GM13977 (cell line): ENCODE measurements at regions not wholly inside any gene's neighbourhood (a gene's known extent, or its start where the extent isn't known, plus 50 kb on each side); places are given as distances from the start of the nearest gene placed in this dataset.

Experiments
- DNase-seq: peaks from one replicate; pipeline ENCODE4 v3.0.0; 2012; ENCODE audit warnings: low spot score
- in situ Hi-C: fragments of 300-500 bp; cut with MboI; formaldehyde crosslinking; loops from one replicate; pipeline ENCODE4 v1.12.0; 2022; ENCODE audit warnings: low sequenced_read_pairs, low pct_unique_long_range_greater_than_20kb, mixed read lengths, inconsistent platforms; ENCODE audit not compliant: unreplicated experiment
- TF ChIP-seq, protein P1 (sequence below): IDR thresholded peaks from 2 replicates; pipeline ENCODE4 v1.5.1; 2012; ENCODE audit warnings: mild to moderate bottlenecking, control low read depth; ENCODE audit not compliant: insufficient read depth; ENCODE audit errors: extremely low read depth, missing control alignments

DNA sequence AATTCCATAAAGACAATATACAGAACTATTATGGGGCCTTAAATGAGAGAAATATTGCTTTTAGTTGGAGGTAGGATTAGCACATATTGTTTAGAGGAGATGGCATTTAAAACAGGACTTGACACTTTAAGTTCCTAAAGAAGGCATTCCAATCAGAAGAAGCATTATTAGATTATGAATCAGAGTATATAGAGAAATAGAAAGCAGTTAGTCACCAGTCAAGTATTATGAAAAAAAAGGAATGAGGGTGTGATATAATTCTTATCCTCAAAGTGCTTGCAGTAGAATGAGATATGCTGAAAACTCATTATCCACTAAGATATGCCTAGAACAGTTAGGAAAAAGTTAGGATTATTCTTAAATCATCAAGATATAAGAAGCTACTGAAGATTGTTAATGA is 456.2 kb downstream of the ZNF385D start:
- no peak for DNase-seq
- in situ Hi-C loops = no loop called here
- TF ChIP-seq, protein P1, sequence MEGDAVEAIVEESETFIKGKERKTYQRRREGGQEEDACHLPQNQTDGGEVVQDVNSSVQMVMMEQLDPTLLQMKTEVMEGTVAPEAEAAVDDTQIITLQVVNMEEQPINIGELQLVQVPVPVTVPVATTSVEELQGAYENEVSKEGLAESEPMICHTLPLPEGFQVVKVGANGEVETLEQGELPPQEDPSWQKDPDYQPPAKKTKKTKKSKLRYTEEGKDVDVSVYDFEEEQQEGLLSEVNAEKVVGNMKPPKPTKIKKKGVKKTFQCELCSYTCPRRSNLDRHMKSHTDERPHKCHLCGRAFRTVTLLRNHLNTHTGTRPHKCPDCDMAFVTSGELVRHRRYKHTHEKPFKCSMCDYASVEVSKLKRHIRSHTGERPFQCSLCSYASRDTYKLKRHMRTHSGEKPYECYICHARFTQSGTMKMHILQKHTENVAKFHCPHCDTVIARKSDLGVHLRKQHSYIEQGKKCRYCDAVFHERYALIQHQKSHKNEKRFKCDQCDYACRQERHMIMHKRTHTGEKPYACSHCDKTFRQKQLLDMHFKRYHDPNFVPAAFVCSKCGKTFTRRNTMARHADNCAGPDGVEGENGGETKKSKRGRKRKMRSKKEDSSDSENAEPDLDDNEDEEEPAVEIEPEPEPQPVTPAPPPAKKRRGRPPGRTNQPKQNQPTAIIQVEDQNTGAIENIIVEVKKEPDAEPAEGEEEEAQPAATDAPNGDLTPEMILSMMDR = no peak

DNA sequence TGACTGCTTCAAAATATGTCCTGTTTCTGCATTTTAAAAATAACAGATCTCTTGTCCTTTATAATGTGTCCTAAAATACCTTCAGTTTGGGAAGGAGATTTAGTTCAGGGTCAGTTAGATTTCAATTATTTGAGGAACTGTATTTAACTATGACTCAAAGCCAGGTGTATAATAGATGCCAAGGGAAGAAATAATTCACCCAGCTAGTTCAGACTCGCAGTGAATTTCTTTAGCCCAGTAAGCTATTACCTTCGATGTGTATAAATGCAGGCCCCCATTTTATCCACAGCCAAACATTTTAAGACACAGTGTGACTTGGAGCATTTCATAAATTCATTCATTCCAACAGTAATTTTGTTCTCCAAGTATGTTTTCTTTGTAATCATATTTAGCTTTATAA is 458.0 kb downstream of the ZNF385D start:
- in situ Hi-C loops = no loop called here
- no peak for DNase-seq
- TF ChIP-seq, protein P1 = no peak

DNA sequence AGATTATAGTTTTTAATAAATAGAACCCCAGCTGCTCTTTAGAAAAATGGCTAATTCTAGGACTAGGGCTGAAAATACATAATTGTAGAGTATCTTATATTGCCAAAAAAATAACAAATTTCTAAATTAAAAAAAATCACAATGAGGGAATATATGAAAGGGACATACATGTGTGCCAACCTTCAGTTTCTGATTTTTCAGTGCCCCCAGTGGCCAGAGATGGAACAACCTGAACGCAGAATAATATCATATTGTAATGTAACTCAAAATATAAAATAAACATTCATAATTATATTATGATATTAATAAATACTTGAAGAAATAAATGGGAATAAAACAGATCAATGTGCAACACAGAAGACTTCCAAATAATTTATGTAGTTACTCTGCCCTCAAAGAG is 460.5 kb downstream of the ZNF385D start:
- TF ChIP-seq, protein P1 = peak; percentile 44
- no peak for DNase-seq
- in situ Hi-C loops = no loop called here

DNA sequence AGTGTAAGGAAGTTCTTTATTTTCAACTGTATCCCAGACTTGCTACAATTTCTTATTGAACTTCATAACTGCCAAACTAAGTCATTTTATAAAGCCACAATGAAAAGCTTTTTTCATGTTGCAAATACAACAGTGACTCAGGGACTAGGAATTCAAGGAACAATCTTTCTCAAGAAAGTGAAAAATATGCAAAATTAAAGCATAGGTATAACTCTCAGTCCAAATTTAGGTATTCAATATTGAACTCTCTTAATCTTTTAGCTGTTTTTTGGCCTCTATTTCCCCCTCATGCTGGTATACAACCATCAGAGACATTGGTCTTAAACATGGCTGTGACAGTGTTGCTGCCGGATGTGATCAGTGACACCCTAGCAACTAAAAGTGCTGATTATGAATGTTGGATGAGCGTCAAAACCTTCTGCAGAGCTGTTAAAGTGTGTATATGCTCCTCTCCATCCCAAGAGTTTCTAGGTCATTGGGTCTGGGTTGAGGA is 476.9 kb downstream of the ZNF385D start:
- DNase-seq = no peak
- TF ChIP-seq, protein P1 = no peak
- in situ Hi-C loops = no loop called here

DNA sequence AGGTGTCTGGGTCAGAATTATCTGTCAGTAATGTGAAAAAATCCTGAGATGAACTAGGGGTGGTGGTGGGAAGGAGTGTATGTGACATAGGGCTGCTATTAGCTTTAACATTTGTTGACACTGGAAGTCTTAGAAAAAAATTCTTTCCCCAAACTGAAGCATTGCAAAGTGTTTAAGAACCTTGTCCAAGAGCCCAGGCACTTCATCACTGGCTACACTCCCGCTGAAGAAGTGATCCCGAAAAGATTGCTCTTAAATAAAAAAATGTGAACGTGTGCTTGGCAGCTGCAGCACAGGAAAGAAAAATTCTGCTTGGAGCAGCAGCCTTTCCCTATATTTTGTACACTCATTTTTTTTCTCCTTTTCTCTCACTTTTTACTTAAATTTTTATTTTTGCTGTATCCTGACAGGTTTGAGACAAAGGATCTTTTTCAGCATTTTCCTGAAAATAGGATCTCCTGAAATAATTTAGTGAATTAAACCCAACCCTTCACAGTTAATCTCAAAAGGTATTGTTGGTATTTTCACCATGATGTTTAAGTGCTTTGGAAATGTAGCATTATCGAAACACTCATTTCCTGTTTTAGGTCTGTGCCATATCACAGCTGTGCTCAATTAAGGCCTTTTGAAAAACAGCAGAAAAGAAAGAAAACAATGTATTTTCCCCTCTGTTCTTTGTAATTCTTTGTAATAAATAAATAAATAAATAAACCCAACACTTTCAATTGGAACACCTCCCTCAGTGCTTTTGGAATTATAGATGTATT is 477.6 kb downstream of the ZNF385D start:
- in situ Hi-C loops = no loop called here

DNA sequence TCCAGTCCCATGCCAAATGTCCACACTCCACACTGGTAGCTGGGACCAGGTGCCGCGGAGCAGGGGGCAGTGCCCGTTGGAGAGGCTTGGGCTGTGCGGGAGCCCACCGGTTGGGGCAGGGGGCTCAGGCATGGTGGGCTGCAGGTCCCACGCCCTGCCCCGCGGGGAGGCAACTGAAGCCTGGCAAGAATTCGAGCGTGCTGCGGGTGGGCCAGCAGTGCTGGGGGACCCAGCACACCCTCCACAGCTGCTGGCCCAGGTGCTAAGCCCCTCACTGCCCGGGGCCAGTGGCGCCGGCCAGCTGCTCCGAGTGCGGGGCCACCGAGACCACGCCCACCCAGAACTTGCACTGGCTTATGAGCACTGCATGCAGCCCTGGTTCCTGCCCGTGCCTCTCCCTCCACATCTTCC is 479.4 kb downstream of the ZNF385D start:
- no peak for DNase-seq
- in situ Hi-C loops = no loop called here
- TF ChIP-seq, protein P1 = no peak

More for the DNA sequence above, 477.6 kb downstream of the ZNF385D start:
- TF ChIP-seq, protein P1 = no peak
- DNase-seq = no peak

DNA sequence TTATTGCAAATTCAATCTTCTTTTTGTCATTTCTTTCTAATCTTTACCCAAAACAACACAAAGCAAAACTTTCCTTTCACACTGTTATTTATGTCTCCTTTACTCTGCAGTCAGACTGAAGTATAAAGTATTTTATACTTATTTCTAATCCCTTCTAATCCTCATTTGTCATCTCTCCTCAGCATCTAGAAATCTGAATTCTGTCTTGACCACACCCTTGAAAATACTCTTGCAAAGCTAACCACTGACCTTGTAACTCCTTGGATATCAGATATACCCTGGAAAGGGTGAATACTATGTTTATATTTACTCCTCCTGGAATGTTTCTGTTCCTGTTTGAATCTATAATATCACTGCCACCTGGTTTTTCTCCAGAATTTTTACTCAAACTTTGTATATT is 481.1 kb downstream of the ZNF385D start:
- in situ Hi-C loops = no loop called here
- TF ChIP-seq, protein P1 = no peak

More for the DNA sequence above, 481.1 kb downstream of the ZNF385D start:
- DNase-seq = no peak
